ENCODE measurements at regions not wholly inside any gene's neighbourhood (a gene's known extent, or its start where the extent isn't known, plus 50 kb on each side); places are given as distances from the start of the nearest gene placed in this dataset.

- FAIRE-seq: no peak
- no peak for ATAC-seq
- Histone ChIP-seq H3K79me2 (ENCODE audit: control insufficient read depth, insufficient read depth, low read length) (no peaks in the 10 kb centered on the region), H2AFZ (ENCODE audit: low read depth, low read length) (no peak overlapping the region), H3K9ac (ENCODE audit: insufficient read depth in 1 of 2, low read depth in 2 of 2, low read length in 2 of 2) (no peak overlapping the region), H3K4me3 (no peak overlapping the region), H3K36me3 (ENCODE audit: control insufficient read depth, insufficient read depth, low read length) (no peaks in the 10 kb centered on the region), H3K9me3 (replicated peaks; ENCODE audit: control insufficient read depth, insufficient read depth, low read depth, low read length) (no peaks in the 10 kb centered on the region), H4K20me1 (replicated peaks; ENCODE audit: control insufficient read depth, insufficient read depth, low read length) (no peaks in the 10 kb centered on the region), H3K27ac (ENCODE audit: extremely low read depth, low read depth, low read length) (no peak overlapping the region), H3K4me1 (replicated peaks in 1 of 2; ENCODE audit: control insufficient read depth in 2 of 2, insufficient read depth in 2 of 2, low read length in 2 of 2) (no peaks in the 10 kb centered on the region), H3K9me1 (ENCODE audit: control insufficient read depth, insufficient read depth, low read length) (no peaks in the 10 kb centered on the region), H3K4me2 (ENCODE audit: insufficient read depth, low read length) (no peak overlapping the region), H3K27me3 (ENCODE audit: control insufficient read depth in 2 of 2, insufficient read depth in 2 of 2, low read length in 2 of 2) (no peaks in the 10 kb centered on the region)
- no peak for DNase-seq (ENCODE audit: extremely low read depth in 1 of 4, low spot score in 3 of 4)
- WGBS (ENCODE audit: insufficient coverage, low coverage, missing lambda C conversion rate): 2% methylated on average over 6 of the region's 6 CpGs
- in situ Hi-C loops (cut with MboI): no loop called here
- ChIA-PET CTCF (ENCODE audit: low intra/inter-chr PET ratio) (no interaction called here), POLR2A (no interaction called here)
- TF ChIP-seq ZBTB40 (IDR thresholded peaks at IDR 0.05) (no peak), ZBTB40 (CRISPR knock-in tag; IDR thresholded peaks at IDR 0.05) (no peak), ETV6 (IDR thresholded peaks at IDR 0.05; ENCODE audit: borderline replicate concordance in 1 of 2, low read depth in 2 of 2, low read length in 1 of 2) (no peak), ETV6 (CRISPR knock-in tag; IDR thresholded peaks at IDR 0.05; ENCODE audit: borderline replicate concordance) (no peak), RBM39 (optimal IDR thresholded peaks at IDR 0.05; ENCODE audit: low read depth, low read length) (no peak), BHLHE40 (IDR thresholded peaks at IDR 0.05; ENCODE audit: low read length) (no peak), BRD4 (IDR thresholded peaks at IDR 0.05) (no peak), GTF2A2 (tag; IDR thresholded peaks at IDR 0.05) (no peak), ZNF436 (CRISPR knock-in tag; IDR thresholded peaks at IDR 0.05) (no peak), MEF2A (IDR thresholded peaks at IDR 0.05; ENCODE audit: control insufficient read depth, low read depth, low read length) (no peak), MBD1 (CRISPR knock-in tag; IDR thresholded peaks at IDR 0.05) (no peak), ESRRB (CRISPR knock-in tag; IDR thresholded peaks at IDR 0.05; ENCODE audit: borderline replicate concordance) (no peak), ZKSCAN8 (CRISPR knock-in tag; IDR thresholded peaks at IDR 0.05) (no peak)
- no TSS peak for BruUV-seq (replicated peaks)
- intact Hi-C loops (cut with micrococcal nuclease): no loop called here
Observed at GRCh38 chr3:125695688-125696087, 100.4 kb upstream of the OSBPL11 start.

Data from K562 (cell line).